HepG2 (cell line): ENCODE measurements at regions not wholly inside any gene's neighbourhood (a gene's known extent, or its start where the extent isn't known, plus 50 kb on each side); places are given as distances from the start of the nearest gene placed in this dataset.

ENCODE experiments used
- EED ChIP-seq: sonication (generic); formaldehyde crosslinking; IDR thresholded peaks from 2 replicates; pipeline ENCODE4 v1.5.0; 2020; ENCODE audit warnings: mild to moderate bottlenecking, missing genetic modification reagents
- FOXA1 ChIP-seq, 2 experiments: fragments of 450-650 bp in 1 of 2; sonication (generic) in 1 of 2; formaldehyde crosslinking in 1 of 2; IDR thresholded peaks; 2 replicates each; pipeline versions ENCODE4 v1.4.0 to v1.6.1; 2016 to 2020; ENCODE audit warnings: missing genetic modification reagents in 1 of 2
- GFI1 ChIP-seq: sonication (generic); formaldehyde crosslinking; IDR thresholded peaks from 2 replicates; pipeline ENCODE4 v1.5.0; 2020; ENCODE audit warnings: missing genetic modification reagents, mild to moderate bottlenecking, borderline replicate concordance
- GTF2F1 ChIP-seq: fragments of 150-350 bp; IDR thresholded peaks from 2 replicates; pipeline ENCODE4 v1.6.1; 2014; ENCODE audit warnings: low read length
- REPIN1 ChIP-seq: sonication (generic); formaldehyde crosslinking; IDR thresholded peaks from 2 replicates; pipeline ENCODE4 v1.8.0; 2022; ENCODE audit warnings: missing genetic modification reagents, low read depth, mild to moderate bottlenecking, borderline replicate concordance
- RFX3 ChIP-seq: IDR thresholded peaks from 2 replicates; pipeline ENCODE4 v1.6.1; 2016; ENCODE audit warnings: missing biosample characterization, missing genetic modification reagents
- SSRP1 ChIP-seq: IDR thresholded peaks from 2 replicates; pipeline ENCODE4 v1.6.1; 2016; ENCODE audit warnings: control low read depth
- ZBTB8A ChIP-seq: sonication (generic); formaldehyde crosslinking; IDR thresholded peaks from 2 replicates; pipeline ENCODE4 v1.4.0; 2020; ENCODE audit warnings: mild to moderate bottlenecking, low read depth, missing genetic modification reagents, borderline replicate concordance
- ZMYM3 ChIP-seq: sonication (generic); formaldehyde crosslinking; IDR thresholded peaks from 2 replicates; pipeline ENCODE4 v1.5.1; 2020; ENCODE audit warnings: mild to moderate bottlenecking, missing genetic modification reagents
- ZNF101 ChIP-seq: sonication (generic); formaldehyde crosslinking; IDR thresholded peaks from 2 replicates; pipeline ENCODE4 v1.4.0; 2020; ENCODE audit warnings: mild to moderate bottlenecking, low read depth, missing genetic modification reagents, borderline replicate concordance
- TF ChIP-seq, protein P1 (sequence below): sonication (generic); formaldehyde crosslinking; IDR thresholded peaks from 2 replicates; pipeline ENCODE4 v1.5.0; 2020; ENCODE audit warnings: mild to moderate bottlenecking, missing genetic modification reagents, borderline replicate concordance
- TF ChIP-seq, protein P2 (sequence below): sonication (generic); formaldehyde crosslinking; IDR thresholded peaks from 2 replicates; pipeline ENCODE4 v1.5.0; 2020; ENCODE audit warnings: mild to moderate bottlenecking, missing genetic modification reagents
- TF ChIP-seq, protein P3 (sequence below): sonication (generic); formaldehyde crosslinking; IDR thresholded peaks from 2 replicates; pipeline ENCODE4 v1.4.0; 2020; ENCODE audit warnings: mild to moderate bottlenecking, missing genetic modification reagents, borderline replicate concordance

DNA sequence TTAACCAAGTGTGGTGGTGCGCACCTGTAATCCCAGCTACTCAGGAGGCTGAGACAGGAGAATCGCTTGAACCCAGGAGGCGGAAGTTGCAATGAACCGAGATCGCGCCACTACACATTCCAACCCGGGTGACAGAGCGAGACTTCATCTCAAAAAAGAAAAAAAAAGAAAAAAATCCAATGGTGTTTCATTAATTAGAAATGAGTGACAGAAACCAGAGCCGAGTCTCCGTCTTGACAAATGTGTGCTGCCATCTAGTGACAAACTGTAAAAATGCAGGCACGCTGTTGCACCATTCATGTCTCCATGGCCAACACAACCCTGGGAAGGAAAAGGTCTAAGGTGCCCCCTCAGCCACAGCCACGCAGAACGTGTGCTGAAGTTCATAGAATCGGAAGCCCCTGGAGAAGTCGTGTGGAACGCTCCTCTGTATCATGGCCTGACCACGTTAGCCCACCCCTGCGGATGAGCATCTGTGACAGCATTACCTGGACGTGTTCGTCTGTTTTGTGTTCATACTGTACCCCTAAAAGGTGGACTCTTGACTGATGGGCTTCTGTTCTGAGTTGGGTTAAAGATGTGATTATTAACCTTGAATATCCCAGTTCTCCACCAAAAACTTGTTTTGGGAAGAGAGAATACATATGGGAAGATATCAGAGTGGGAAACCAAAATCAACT is 94.9 kb downstream of the LYZL2 start (continued):
- TF ChIP-seq, protein P1, sequence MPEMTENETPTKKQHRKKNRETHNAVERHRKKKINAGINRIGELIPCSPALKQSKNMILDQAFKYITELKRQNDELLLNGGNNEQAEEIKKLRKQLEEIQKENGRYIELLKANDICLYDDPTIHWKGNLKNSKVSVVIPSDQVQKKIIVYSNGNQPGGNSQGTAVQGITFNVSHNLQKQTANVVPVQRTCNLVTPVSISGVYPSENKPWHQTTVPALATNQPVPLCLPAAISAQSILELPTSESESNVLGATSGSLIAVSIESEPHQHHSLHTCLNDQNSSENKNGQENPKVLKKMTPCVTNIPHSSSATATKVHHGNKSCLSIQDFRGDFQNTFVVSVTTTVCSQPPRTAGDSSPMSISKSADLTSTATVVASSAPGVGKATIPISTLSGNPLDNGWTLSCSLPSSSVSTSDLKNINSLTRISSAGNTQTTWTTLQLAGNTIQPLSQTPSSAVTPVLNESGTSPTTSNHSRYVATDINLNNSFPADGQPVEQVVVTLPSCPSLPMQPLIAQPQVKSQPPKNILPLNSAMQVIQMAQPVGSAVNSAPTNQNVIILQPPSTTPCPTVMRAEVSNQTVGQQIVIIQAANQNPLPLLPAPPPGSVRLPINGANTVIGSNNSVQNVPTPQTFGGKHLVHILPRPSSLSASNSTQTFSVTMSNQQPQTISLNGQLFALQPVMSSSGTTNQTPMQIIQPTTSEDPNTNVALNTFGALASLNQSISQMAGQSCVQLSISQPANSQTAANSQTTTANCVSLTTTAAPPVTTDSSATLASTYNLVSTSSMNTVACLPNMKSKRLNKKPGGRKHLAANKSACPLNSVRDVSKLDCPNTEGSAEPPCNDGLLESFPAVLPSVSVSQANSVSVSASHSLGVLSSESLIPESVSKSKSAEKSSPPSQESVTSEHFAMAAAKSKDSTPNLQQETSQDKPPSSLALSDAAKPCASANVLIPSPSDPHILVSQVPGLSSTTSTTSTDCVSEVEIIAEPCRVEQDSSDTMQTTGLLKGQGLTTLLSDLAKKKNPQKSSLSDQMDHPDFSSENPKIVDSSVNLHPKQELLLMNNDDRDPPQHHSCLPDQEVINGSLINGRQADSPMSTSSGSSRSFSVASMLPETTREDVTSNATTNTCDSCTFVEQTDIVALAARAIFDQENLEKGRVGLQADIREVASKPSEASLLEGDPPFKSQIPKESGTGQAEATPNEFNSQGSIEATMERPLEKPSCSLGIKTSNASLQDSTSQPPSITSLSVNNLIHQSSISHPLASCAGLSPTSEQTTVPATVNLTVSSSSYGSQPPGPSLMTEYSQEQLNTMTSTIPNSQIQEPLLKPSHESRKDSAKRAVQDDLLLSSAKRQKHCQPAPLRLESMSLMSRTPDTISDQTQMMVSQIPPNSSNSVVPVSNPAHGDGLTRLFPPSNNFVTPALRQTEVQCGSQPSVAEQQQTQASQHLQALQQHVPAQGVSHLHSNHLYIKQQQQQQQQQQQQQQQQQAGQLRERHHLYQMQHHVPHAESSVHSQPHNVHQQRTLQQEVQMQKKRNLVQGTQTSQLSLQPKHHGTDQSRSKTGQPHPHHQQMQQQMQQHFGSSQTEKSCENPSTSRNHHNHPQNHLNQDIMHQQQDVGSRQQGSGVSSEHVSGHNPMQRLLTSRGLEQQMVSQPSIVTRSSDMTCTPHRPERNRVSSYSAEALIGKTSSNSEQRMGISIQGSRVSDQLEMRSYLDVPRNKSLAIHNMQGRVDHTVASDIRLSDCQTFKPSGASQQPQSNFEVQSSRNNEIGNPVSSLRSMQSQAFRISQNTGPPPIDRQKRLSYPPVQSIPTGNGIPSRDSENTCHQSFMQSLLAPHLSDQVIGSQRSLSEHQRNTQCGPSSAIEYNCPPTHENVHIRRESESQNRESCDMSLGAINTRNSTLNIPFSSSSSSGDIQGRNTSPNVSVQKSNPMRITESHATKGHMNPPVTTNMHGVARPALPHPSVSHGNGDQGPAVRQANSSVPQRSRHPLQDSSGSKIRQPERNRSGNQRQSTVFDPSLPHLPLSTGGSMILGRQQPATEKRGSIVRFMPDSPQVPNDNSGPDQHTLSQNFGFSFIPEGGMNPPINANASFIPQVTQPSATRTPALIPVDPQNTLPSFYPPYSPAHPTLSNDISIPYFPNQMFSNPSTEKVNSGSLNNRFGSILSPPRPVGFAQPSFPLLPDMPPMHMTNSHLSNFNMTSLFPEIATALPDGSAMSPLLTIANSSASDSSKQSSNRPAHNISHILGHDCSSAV (CRISPR knock-in tag), result no peak
- TF ChIP-seq FOXA1 (IDR thresholded peaks at IDR 0.05) (no peak), FOXA1 (CRISPR knock-in tag; IDR thresholded peaks at IDR 0.05) (no peak), ZBTB8A (CRISPR knock-in tag) (no peak), REPIN1 (CRISPR knock-in tag) (no peak), ZMYM3 (0 out of 2 replicates have a peak, but pooled peaks have one; percentile 25), RFX3 (no peak), SSRP1 (CRISPR knock-in tag) (no peak), GTF2F1 (no peak), ZNF101 (CRISPR knock-in tag) (no peak), GFI1 (CRISPR knock-in tag) (no peak), EED (CRISPR knock-in tag) (no peak)
- TF ChIP-seq, protein P2, sequence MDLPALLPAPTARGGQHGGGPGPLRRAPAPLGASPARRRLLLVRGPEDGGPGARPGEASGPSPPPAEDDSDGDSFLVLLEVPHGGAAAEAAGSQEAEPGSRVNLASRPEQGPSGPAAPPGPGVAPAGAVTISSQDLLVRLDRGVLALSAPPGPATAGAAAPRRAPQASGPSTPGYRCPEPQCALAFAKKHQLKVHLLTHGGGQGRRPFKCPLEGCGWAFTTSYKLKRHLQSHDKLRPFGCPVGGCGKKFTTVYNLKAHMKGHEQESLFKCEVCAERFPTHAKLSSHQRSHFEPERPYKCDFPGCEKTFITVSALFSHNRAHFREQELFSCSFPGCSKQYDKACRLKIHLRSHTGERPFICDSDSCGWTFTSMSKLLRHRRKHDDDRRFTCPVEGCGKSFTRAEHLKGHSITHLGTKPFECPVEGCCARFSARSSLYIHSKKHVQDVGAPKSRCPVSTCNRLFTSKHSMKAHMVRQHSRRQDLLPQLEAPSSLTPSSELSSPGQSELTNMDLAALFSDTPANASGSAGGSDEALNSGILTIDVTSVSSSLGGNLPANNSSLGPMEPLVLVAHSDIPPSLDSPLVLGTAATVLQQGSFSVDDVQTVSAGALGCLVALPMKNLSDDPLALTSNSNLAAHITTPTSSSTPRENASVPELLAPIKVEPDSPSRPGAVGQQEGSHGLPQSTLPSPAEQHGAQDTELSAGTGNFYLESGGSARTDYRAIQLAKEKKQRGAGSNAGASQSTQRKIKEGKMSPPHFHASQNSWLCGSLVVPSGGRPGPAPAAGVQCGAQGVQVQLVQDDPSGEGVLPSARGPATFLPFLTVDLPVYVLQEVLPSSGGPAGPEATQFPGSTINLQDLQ, result no peak
- TF ChIP-seq, protein P3, sequence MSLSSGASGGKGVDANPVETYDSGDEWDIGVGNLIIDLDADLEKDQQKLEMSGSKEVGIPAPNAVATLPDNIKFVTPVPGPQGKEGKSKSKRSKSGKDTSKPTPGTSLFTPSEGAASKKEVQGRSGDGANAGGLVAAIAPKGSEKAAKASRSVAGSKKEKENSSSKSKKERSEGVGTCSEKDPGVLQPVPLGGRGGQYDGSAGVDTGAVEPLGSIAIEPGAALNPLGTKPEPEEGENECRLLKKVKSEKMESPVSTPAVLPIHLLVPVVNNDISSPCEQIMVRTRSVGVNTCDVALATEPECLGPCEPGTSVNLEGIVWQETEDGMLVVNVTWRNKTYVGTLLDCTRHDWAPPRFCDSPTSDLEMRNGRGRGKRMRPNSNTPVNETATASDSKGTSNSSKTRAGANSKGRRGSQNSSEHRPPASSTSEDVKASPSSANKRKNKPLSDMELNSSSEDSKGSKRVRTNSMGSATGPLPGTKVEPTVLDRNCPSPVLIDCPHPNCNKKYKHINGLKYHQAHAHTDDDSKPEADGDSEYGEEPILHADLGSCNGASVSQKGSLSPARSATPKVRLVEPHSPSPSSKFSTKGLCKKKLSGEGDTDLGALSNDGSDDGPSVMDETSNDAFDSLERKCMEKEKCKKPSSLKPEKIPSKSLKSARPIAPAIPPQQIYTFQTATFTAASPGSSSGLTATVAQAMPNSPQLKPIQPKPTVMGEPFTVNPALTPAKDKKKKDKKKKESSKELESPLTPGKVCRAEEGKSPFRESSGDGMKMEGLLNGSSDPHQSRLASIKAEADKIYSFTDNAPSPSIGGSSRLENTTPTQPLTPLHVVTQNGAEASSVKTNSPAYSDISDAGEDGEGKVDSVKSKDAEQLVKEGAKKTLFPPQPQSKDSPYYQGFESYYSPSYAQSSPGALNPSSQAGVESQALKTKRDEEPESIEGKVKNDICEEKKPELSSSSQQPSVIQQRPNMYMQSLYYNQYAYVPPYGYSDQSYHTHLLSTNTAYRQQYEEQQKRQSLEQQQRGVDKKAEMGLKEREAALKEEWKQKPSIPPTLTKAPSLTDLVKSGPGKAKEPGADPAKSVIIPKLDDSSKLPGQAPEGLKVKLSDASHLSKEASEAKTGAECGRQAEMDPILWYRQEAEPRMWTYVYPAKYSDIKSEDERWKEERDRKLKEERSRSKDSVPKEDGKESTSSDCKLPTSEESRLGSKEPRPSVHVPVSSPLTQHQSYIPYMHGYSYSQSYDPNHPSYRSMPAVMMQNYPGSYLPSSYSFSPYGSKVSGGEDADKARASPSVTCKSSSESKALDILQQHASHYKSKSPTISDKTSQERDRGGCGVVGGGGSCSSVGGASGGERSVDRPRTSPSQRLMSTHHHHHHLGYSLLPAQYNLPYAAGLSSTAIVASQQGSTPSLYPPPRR (CRISPR knock-in tag), result no peak
